Calu3 (cell line): ENCODE measurements at regions not wholly inside any gene's neighbourhood (a gene's known extent, or its start where the extent isn't known, plus 50 kb on each side); places are given as distances from the start of the nearest gene placed in this dataset.

Experiments
- BruUV-seq: library from RNA; stranded (reverse); fragments of 400-500 nt; replicated peaks from 2 replicates; lab custom pipeline; 2021; lab: Mats Ljungman, UMichigan
- CTCF ChIA-PET: fragments of 300-600 bp; sonication (Branson Sonifier 250); formaldehyde crosslinking; loops from one replicate; lab custom pipeline; 2022; ENCODE audit warnings: antibody characterized with exemption; lab: Charles Lee
- DNase-seq: peaks from one replicate; pipeline ENCODE4 v3.0.0; 2022
- H3K27ac Mint-ChIP-seq: one replicate; pipeline ENCODE4 v1.8.0; 2022; ENCODE audit warnings: mixed read lengths; ENCODE audit not compliant: unreplicated experiment
- H3K27me3 Mint-ChIP-seq: one replicate; pipeline ENCODE4 v1.8.0; 2022; ENCODE audit warnings: mixed read lengths; ENCODE audit not compliant: unreplicated experiment
- H3K36me3 Mint-ChIP-seq: one replicate; pipeline ENCODE4 v1.8.0; 2022; ENCODE audit warnings: mild to moderate bottlenecking, moderate library complexity, mixed read lengths; ENCODE audit not compliant: insufficient read depth, unreplicated experiment
- H3K4me1 Mint-ChIP-seq: one replicate; pipeline ENCODE4 v1.8.0; 2022; ENCODE audit warnings: mild to moderate bottlenecking, low read depth, mixed read lengths; ENCODE audit not compliant: unreplicated experiment
- H3K4me3 Mint-ChIP-seq: one replicate; pipeline ENCODE4 v1.8.0; 2022; ENCODE audit warnings: mild to moderate bottlenecking, low read depth, moderate library complexity, mixed read lengths; ENCODE audit not compliant: unreplicated experiment
- H3K9me3 Mint-ChIP-seq: one replicate; pipeline ENCODE4 v1.8.0; 2022; ENCODE audit warnings: low read depth, mixed read lengths; ENCODE audit not compliant: unreplicated experiment
- intact Hi-C: fragments of 100-400 bp; cut with micrococcal nuclease; formaldehyde crosslinking; loops from one replicate; pipeline ENCODE4 v1.10.0; 2022; ENCODE audit not compliant: unreplicated experiment
- TF ChIP-seq, protein P1 (sequence below): fragments of 200-600 bp; IDR thresholded peaks from one replicate; pipeline ENCODE4 v1.8.0; 2022; ENCODE audit warnings: antibody characterized with exemption; ENCODE audit not compliant: unreplicated experiment

DNA sequence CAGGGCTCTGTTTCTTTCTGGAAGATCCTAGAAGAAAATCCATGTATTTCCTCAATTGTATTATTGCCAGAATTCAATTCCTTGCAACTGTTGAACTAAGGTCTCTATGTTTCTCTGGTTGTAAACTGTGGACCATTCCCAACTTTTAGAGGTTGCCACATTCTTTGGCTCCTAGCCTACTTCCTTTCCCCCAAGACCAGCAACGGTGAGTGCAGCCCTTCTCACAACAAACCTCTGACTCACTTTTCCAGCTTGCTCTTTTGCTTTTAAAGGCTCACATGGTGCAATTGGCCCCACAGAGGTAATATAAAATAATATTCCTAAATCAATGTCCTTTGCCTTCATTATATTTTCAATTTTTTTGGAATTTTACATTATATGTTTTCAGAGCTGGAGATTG lies 371.3 kb downstream of the SLITRK5 start:
- CTCF ChIA-PET = no interaction called here
- Mint-ChIP-seq H3K27me3 (no peaks in the 10 kb centered on the region), H3K27ac (no peak overlapping the region), H3K4me3 (no peak overlapping the region), H3K36me3 (no peaks in the 10 kb centered on the region), H3K4me1 (no peaks in the 10 kb centered on the region), H3K9me3 (peaks cover 3% of the 10 kb centered on the region)
- no peak for DNase-seq
- no TSS peak for BruUV-seq
- intact Hi-C loops = no loop called here
- TF ChIP-seq, protein P1, sequence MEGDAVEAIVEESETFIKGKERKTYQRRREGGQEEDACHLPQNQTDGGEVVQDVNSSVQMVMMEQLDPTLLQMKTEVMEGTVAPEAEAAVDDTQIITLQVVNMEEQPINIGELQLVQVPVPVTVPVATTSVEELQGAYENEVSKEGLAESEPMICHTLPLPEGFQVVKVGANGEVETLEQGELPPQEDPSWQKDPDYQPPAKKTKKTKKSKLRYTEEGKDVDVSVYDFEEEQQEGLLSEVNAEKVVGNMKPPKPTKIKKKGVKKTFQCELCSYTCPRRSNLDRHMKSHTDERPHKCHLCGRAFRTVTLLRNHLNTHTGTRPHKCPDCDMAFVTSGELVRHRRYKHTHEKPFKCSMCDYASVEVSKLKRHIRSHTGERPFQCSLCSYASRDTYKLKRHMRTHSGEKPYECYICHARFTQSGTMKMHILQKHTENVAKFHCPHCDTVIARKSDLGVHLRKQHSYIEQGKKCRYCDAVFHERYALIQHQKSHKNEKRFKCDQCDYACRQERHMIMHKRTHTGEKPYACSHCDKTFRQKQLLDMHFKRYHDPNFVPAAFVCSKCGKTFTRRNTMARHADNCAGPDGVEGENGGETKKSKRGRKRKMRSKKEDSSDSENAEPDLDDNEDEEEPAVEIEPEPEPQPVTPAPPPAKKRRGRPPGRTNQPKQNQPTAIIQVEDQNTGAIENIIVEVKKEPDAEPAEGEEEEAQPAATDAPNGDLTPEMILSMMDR = no peak

DNA sequence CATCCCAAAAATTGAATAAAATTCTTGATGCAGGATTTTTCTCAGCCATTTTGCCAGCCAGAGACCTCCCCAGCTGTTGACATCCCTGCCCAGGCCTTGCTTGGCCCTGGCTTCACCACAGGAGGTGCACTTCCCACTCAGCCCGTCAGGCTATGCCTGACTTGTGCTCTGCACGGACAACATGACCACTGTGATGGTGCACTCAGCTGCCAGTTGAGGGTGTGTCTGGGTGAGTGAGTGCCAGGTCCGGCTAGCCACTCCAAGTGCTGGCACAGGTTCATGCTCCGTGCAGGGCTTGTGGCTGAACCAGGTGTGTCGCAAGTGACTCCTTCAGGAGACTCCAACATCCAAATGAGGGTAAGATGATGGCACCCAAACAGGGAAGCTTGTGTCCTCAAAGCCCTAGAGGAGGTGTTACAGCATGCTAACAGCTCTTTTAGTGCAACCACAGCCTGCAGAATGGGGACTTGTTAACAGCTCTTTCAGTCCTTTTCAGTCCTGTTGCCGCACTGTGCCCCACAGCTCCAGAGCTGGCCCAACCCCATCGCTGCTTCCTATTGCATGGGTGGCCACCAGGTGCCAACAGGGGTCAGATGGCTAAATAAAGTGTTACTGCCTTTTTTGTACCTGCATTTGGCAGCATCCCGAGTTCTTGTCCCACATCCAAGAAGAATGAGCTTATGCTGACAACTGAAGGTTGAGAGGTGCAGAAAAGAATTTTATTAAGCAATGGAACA lies 380.7 kb downstream of the SLITRK5 start:
- TF ChIP-seq, protein P1 = no peak
- Mint-ChIP-seq H3K4me3 (no peak overlapping the region), H3K9me3 (peaks cover 5% of the 10 kb centered on the region), H3K27me3 (no peaks in the 10 kb centered on the region), H3K36me3 (no peaks in the 10 kb centered on the region), H3K4me1 (no peaks in the 10 kb centered on the region), H3K27ac (no peak overlapping the region)
- DNase-seq = no peak
- CTCF ChIA-PET = no interaction called here
- intact Hi-C loops = no loop called here
- no TSS peak for BruUV-seq

DNA sequence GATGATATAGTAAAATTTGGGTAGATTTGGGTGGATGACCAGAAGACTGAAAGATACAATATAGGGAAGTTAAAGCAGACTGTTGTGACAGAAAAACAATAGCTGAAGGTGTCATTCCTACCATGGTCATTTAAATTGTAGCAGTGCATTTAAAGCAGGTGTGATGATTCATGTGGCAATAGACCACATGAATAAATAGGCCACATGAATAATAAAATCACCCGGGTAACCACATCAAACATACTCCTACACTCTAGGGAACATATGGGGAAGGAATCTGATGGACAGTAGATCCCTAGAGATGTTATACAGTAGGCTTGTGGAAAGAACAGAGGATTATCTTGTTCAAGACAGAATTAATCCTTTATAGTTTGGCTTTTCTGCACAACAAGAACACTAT lies 392.6 kb downstream of the SLITRK5 start:
- no peaks in the 10 kb centered on the region for H3K36me3 Mint-ChIP-seq
- TF ChIP-seq, protein P1 = no peak
- CTCF ChIA-PET = no interaction called here
- H3K9me3 Mint-ChIP-seq = peaks cover 7% of the 10 kb centered on the region
- H3K27me3 Mint-ChIP-seq = no peaks in the 10 kb centered on the region
- BruUV-seq = no TSS peak
- H3K4me1 Mint-ChIP-seq = no peaks in the 10 kb centered on the region
- intact Hi-C loops = no loop called here
- H3K27ac Mint-ChIP-seq = no peak overlapping the region
- H3K4me3 Mint-ChIP-seq = no peak overlapping the region
- DNase-seq = no peak

DNA sequence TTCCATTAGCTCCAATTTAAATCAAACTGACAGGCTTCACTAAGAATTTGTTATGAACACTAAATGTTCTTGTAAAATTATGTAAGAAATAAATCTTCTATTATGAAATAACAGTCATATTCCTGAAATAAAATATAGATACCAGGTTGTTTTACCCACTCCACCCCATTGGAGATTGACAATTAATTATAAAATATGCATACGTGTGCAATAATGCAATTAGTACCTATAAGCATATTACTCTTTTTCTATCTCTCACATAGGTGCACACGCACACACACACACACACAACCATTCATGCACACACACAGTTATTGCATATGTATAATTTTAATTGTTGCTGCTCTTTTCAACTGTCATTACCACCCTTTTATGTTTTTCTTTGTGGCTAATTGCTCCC lies 395.7 kb downstream of the SLITRK5 start:
- peaks cover 5% of the 10 kb centered on the region for H3K9me3 Mint-ChIP-seq
- BruUV-seq = no TSS peak
- no peaks in the 10 kb centered on the region for H3K27me3 Mint-ChIP-seq
- H3K36me3 Mint-ChIP-seq = no peaks in the 10 kb centered on the region
- H3K4me3 Mint-ChIP-seq = no peak overlapping the region
- TF ChIP-seq, protein P1 = no peak
- no peak for DNase-seq
- no peaks in the 10 kb centered on the region for H3K4me1 Mint-ChIP-seq
- intact Hi-C loops = no loop called here
- H3K27ac Mint-ChIP-seq = no peak overlapping the region
- CTCF ChIA-PET = no interaction called here
